Activated T-cell treated with anti-CD3 and anti-CD28 coated beads, Interleukin-2, amount 50 U/mL, for 24 hours (primary cell): ENCODE measurements at regions not wholly inside any gene's neighbourhood (a gene's known extent, or its start where the extent isn't known, plus 50 kb on each side); places are given as distances from the start of the nearest gene placed in this dataset.
"Not testable (repeated sequence)": the region's sequence is repeated elsewhere in the genome, so short reads cannot be mapped to it uniquely, and the experiment has no call there.

Source experiments
- DNase-seq: peaks from one replicate; pipeline ENCODE4 v3.0.0-alpha.2; 2020
- H3K27ac Mint-ChIP-seq: 2 replicates; pipeline ENCODE4 v1.8.0; 2020; ENCODE audit warnings: mild to moderate bottlenecking, mixed read lengths
- H3K27me3 Mint-ChIP-seq: 2 replicates; pipeline ENCODE4 v1.8.0; 2020; ENCODE audit warnings: mixed read lengths
- H3K36me3 Mint-ChIP-seq: 2 replicates; pipeline ENCODE4 v1.8.0; 2020; ENCODE audit warnings: low read depth, mixed read lengths
- H3K4me1 Mint-ChIP-seq: 2 replicates; pipeline ENCODE4 v1.8.0; 2020; ENCODE audit warnings: low read depth, mixed read lengths
- H3K4me3 Mint-ChIP-seq: 2 replicates; pipeline ENCODE4 v1.8.0; 2020; ENCODE audit warnings: mild to moderate bottlenecking, moderate library complexity, mixed read lengths
- H3K9me3 Mint-ChIP-seq: 2 replicates; pipeline ENCODE4 v1.8.0; 2020; ENCODE audit warnings: mixed read lengths

DNA sequence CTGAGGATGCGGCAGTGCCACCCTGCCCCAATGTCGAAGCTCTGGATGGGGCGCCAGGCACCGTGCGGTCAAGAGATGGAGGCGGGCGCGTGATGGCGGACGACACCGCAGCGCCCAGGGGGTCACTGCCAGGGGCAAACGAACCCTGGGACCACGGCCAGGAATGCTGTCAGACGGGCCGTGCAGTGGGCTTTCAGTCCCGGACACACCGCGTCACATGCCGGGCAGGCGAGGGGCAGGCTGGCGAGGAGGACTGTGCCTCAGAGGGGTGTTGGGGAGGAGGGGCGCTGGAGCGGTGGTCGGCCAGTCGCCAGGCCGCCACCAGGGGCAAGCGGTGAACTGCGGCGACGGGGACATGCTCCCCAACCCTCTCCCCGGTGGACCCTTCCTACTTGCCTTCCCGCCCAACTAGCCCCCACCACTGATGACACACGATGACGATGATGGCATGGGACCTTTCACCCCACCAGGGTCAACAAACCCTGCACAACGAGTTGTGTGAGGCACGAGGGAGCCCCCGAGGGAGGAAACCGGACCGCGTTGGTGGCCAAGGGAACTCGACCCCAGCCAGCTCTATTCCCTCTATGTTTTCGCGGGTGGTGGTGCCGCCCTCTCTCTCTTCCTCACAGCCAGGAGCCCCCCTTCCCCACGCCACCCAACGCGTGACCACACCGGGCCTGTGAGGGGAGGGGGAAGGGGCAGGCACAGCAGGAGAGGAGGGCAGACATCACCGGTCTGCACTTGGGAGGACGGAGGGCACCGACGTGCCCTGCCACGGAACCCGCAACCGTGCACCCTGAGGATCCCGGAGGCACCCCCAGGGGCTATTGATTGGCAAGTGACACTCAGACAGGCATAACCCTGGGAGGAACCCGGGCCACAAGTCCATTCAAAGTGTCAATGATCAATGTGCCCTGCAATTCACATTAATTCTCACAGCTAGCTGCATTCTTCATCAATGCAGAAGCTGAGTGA lies 1960.9 kb upstream of the DEFB115 start:
- Mint-ChIP-seq H3K4me1 (no peaks in the 10 kb centered on the region), H3K36me3 (peaks cover 18% of the 10 kb centered on the region), H3K4me3 (no peak overlapping the region), H3K9me3 (peaks cover 35% of the 10 kb centered on the region), H3K27ac (no peak overlapping the region), H3K27me3 (no peaks in the 10 kb centered on the region)
- DNase-seq: peak; percentile 18

DNA sequence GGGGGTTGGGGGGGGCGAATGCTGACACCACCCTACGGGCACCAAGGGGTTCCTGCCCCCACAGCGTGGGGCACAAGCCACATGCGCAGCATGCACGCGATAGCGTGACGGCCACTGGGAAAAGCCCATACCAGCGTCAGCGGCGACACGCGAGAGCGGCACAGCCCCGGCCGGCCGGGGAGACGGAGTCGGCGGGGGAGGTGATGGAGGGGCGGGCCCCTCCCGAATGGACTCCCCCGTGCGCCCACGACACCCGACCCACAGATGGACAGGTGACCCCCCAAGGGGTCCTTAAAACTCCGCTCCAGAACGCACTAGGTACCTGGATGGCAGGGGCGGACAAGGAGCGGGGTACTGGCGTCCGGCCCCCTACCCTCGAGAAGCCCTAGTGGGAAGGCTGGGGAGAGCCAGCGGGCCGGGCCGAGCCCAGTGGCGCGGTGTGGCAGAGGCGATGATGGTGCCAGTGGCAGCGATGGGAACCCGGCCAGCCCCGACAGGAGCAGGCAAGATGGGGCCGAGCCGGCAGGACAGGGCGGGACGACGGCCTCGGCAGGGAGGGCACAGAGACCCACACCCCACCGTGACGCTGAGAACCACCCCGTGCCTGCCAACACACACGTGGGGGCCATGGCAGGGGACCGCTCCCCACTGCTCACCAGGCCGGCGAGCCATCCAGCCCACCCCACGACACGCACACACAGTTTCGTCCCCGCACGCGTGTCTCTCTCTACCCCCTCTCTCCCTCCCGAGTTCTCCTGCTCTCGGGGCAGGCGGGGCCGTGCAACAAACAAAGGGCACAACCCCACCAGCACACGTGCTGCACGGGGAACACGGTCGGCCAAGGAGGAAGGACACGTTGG lies 1959.8 kb upstream of the DEFB115 start:
- Mint-ChIP-seq H3K9me3 (peaks cover 35% of the 10 kb centered on the region), H3K4me3 (no peak overlapping the region), H3K36me3 (peaks cover 18% of the 10 kb centered on the region), H3K4me1 (no peaks in the 10 kb centered on the region), H3K27me3 (no peaks in the 10 kb centered on the region), H3K27ac (no peak overlapping the region)
- DNase-seq: peak; percentile 11

DNA sequence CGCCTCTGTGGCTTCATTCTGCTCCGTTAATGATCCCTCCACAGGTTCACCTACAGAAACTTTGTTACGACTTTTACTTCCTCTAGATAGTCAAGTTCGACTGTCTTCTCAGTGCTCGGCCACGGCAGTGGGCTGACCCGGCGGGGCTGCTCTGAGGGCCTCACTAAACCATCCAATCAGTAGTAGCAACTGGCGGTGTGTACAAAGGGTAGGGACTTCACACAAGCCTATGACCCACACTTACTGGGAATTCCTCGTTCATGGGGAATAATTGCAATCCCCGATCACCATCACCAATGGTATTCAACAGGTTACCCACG lies 1959.2 kb upstream of the DEFB115 start:
- no peaks in the 10 kb centered on the region for H3K4me1 Mint-ChIP-seq
- no peak overlapping the region for H3K27ac Mint-ChIP-seq
- DNase-seq: no peak
- H3K4me3 Mint-ChIP-seq: no peak overlapping the region
- H3K27me3 Mint-ChIP-seq: no peaks in the 10 kb centered on the region
- peaks cover 39% of the 10 kb centered on the region for H3K9me3 Mint-ChIP-seq
- H3K36me3 Mint-ChIP-seq: peaks cover 20% of the 10 kb centered on the region

DNA sequence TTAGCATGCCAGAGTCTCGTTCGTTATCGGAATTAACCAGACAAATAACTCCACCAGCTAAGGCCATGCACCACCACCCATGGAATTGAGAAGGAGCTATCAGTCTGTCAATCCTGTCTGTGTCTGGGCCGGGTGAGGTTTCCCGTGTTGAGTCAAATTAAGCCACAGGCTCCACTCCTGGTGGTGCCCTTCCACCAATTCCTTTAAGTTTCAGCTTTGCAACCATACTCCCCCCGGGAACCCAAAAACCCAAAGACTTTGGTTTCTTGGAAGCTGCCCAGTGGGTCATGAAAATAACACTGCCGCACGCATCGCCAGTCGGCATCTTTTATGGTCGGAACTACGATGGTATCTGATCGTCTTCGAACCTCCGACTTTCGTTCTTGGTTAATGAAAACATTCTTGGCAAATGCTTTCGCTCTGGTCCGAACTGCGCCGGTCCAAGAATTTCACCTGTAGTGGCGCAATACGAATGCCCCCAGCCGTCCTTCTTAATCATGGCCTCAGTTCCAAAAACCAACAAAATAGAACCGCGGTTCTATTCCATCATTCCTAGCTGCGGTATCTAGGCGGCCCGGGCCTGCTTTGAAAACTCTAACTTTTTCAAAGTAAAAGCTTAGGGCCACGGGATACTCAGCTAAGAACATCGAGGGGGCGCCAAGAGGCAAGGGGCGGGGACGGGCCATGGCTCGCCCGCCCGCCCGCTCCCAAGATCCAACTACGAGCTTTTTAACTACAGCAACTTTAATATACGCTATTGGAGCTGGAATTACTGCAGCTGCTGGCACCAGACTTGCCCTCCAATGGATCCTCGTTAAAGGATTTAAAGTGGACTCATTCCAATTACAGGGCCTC lies 1958.5 kb upstream of the DEFB115 start:
- H3K4me1 Mint-ChIP-seq: no peaks in the 10 kb centered on the region
- H3K36me3 Mint-ChIP-seq: peaks cover 22% of the 10 kb centered on the region
- no peak for DNase-seq
- peaks cover 42% of the 10 kb centered on the region for H3K9me3 Mint-ChIP-seq
- no peak overlapping the region for H3K4me3 Mint-ChIP-seq
- no peak overlapping the region for H3K27ac Mint-ChIP-seq
- H3K27me3 Mint-ChIP-seq: no peaks in the 10 kb centered on the region

DNA sequence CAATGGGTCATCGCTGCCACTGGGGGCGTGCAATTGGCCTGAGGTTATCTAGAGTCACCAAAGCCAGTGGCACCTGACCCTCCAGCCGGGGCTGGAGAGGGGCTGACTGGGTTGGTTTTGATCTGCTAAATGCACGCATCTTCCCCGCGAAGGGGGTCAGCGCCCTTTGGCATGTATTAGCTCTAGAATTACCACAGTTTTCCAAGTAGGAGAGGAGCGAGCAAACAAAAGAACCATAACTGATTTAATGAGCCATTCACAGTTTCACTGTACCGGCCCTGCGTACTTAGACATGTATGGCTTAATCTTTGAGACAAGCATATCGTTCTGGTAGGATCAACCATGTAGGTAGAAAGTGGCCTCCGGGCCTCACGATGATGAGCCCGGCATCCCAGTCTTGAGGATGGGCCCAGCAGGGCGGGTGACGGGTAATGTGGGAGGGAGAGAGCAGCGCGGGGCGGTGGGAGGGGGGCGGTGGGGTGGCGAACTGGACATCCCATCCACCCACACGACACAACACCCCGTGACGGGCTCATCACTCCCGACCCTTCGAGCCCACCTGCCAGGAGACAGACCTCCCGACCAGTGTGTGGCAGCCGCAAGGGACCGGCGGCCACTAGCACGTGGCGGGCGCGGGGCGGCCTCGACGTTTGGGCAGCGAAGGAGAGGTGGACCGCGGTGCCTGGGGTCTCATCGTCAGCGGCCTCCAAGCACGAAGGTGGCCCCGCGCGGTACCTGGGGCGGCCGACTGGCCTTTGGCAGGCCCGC lies 1957.5 kb upstream of the DEFB115 start:
- no peak overlapping the region for H3K4me3 Mint-ChIP-seq
- H3K9me3 Mint-ChIP-seq: peaks cover 45% of the 10 kb centered on the region
- DNase-seq: peak; percentile 13
- no peak overlapping the region for H3K27ac Mint-ChIP-seq
- H3K4me1 Mint-ChIP-seq: no peaks in the 10 kb centered on the region
- H3K36me3 Mint-ChIP-seq: peaks cover 22% of the 10 kb centered on the region
- H3K27me3 Mint-ChIP-seq: no peaks in the 10 kb centered on the region

DNA sequence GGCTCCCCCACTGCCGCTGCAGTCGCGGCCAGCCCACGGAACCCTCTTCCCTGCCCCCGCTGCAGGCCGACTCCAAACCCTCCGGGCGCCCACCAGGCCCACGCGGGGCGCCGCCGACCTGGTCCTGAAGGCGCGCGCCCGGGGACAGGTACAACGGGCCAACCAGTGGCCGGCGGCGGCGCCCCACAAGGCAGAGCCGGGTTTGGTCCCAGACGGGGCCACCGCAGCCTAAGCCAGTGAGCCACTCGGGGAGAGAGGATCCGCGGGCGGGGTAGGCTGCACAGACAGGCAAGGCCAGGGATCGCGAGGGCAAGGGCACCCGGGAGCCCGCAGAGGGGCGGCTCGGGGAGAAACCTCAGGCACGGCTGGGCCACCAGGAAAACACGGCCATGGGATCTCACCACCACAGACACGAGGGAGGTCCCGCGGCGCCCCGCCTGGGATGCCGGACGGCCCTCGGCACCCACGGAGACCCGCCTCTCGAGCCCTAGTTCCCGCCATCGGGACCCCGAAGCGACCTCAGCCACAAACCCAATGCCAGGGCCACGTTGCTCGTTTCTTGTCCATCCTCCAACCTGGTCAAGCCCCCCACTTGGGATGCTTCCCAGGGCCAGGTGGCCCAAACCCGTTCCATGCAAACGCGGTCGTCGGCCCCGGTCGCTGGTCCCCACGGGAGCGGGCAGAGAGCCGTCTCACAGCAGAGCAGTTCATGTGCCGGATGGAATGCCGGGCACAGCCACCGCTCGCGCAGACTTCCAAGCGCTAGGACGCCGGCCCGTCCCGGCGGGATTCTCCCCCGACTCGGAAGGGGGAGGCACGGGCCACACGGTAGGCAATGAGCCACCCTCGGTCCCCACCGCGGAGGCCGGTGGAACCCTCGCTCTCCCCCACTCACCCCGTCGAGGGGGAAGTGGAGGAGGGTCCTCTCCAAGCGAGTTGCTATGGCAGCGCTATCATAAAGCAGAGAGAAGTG lies 1956.6 kb upstream of the DEFB115 start:
- no peak overlapping the region for H3K27ac Mint-ChIP-seq
- peaks cover 47% of the 10 kb centered on the region for H3K9me3 Mint-ChIP-seq
- no peaks in the 10 kb centered on the region for H3K4me1 Mint-ChIP-seq
- H3K36me3 Mint-ChIP-seq: peaks cover 22% of the 10 kb centered on the region
- DNase-seq: peak; percentile 19
- H3K4me3 Mint-ChIP-seq: no peak overlapping the region
- H3K27me3 Mint-ChIP-seq: no peaks in the 10 kb centered on the region

DNA sequence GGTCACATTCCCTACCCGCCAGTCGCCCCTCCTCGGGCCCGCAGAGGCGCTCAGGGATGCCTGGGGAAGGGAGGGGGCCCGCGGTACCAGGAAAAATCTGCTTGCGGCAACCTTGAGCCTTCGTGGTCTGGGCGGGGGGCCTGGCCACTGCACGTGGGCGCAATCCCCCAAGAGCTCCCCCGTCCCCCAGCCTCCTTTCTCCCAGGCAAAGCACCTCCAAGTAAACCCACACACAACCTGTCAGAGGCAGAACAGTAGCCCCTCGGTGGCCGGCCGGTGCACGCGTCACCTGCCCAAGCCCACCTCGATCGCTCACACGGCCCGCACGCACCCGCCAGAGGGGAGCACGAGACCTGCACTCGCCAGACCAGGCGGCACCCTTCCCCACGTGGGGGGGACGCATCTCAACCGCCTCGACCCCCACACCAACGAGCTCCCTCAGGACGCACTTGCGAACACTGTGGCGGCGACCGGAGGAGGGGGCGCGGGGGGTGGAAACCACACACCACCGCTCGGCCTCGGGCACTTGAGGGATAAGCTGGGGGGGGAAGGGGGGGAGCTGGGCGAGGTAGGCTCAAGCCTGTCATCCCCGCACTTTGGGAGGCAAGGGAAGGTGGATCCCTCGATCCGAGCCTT lies 1955.7 kb upstream of the DEFB115 start:
- DNase-seq: no peak
- H3K27ac Mint-ChIP-seq: no peak overlapping the region
- no peaks in the 10 kb centered on the region for H3K27me3 Mint-ChIP-seq
- H3K4me1 Mint-ChIP-seq: no peaks in the 10 kb centered on the region
- H3K9me3 Mint-ChIP-seq: peaks cover 52% of the 10 kb centered on the region
- H3K36me3 Mint-ChIP-seq: peaks cover 22% of the 10 kb centered on the region
- H3K4me3 Mint-ChIP-seq: no peak overlapping the region

DNA sequence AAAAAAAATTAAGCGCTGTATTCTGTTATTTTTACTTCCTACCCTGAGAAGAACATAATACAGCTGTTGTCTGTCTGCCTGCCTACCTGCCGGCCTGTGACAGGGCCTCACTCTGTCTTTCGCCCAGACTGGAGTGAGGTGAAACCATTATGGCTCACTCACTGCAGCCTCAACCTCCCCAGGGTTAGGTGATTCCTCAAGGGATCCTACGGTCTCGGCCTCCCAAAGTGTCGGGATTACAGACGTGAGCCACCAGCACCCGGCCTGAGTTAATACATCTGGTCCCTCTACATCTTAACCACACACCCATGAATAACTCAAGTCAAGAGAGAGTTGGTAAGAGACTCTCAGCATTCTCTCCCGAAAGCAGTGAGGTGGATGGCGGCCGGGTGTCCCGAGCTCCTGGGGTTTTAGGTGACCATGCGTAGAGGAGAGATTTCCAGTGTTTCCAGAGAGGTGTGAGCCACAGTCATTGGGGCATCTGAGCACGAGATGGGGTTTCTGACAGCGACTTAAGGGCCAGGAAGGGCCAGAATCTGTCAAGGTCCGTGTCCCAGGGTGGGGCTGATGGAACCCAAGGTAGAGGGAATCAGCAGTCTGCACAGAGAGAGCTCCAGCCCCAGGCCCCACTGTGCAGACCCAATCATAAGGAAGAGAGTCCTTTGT lies 1954.4 kb upstream of the DEFB115 start:
- peaks cover 16% of the 10 kb centered on the region for H3K36me3 Mint-ChIP-seq
- H3K4me3 Mint-ChIP-seq: no peak overlapping the region
- no peak for DNase-seq
- H3K9me3 Mint-ChIP-seq: peaks cover 51% of the 10 kb centered on the region
- no peaks in the 10 kb centered on the region for H3K4me1 Mint-ChIP-seq
- no peaks in the 10 kb centered on the region for H3K27me3 Mint-ChIP-seq
- no peak overlapping the region for H3K27ac Mint-ChIP-seq

DNA sequence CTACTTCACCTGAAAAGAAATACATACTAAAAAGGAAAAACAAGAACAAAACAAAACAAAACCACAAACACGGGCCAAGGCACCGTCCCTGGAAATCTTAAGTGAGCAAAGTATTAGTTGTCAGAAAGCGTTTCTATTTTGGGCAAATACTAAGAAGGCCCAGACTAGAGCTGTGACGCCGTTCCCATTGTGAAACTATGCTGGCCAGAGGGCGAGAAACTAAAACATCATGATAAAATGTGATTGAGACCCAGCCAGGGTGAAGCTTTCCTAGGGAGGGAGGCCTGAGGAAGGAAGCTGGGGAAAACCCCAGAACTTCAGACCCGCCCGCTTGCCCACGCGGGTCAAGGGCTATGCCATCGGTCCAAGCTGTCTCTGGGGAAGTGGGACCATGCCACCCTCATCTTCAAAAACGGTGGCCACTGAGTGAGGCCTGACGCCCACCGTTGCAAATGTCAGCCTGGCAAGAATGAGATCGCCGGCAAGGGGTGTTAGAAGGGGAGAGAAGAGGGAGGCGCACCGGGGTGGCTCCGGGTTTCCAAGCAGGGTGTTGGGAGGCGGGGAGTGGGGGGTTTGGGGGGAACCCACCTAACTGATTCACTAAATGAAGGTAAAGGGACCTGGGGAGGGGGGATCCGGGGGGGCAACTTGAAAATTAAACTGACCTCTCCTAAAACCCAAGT lies 1950.9 kb upstream of the DEFB115 start:
- Mint-ChIP-seq H3K4me1 (no peaks in the 10 kb centered on the region), H3K9me3 (peaks cover 43% of the 10 kb centered on the region), H3K4me3 (no peak overlapping the region), H3K27ac (peak overlapping the region; percentile 7), H3K27me3 (no peaks in the 10 kb centered on the region), H3K36me3 (peaks cover 4% of the 10 kb centered on the region)
- DNase-seq: peak; percentile 22

DNA sequence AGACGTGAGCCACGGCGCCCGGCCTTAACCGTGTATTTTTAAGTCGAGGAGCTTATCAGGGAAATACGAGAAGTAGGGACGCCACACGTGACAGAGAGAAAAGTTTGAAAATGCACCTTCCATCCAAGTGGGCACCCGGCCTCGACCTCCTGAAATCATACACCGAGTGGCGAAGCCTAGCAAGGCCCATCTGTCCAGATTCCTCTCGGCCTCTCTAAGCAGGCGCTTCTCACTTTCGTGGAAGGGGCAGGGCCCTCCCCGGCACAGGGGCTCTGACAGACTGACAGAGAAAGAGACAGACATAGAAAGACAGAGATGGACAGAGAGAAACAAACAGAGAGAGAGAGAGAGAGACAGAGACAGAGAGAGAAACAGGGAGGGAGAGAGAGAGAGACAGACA lies 1950.0 kb upstream of the DEFB115 start:
- not testable (repeated sequence) for DNase-seq, H3K4me3 Mint-ChIP-seq, H3K27me3 Mint-ChIP-seq, H3K36me3 Mint-ChIP-seq, H3K27ac Mint-ChIP-seq, H3K4me1 Mint-ChIP-seq
- peaks cover 46% of the 10 kb centered on the region for H3K9me3 Mint-ChIP-seq

DNA sequence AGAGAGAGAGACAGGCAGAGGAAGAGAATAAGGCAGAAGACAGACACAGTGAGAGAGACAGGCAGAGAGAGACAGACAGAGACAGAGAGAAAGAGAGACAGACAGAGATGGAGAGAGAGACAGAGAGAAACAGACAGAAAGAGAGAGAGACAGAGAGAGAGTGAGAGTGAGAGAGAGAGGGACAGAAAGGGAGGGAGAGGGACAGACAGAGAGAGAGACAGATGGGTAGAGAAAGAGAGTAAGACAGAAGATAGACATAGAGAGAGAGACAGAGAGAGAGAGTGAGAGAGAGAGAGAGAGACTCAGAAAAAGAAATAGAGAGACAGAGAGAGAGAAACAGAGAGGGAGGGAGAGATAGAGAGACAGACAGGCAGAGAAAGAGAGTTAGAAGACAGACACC lies 1948.5 kb upstream of the DEFB115 start:
- H3K27me3 Mint-ChIP-seq, DNase-seq, H3K4me1 Mint-ChIP-seq, H3K36me3 Mint-ChIP-seq, H3K4me3 Mint-ChIP-seq, H3K27ac Mint-ChIP-seq: not testable (repeated sequence)
- peaks cover 49% of the 10 kb centered on the region for H3K9me3 Mint-ChIP-seq

DNA sequence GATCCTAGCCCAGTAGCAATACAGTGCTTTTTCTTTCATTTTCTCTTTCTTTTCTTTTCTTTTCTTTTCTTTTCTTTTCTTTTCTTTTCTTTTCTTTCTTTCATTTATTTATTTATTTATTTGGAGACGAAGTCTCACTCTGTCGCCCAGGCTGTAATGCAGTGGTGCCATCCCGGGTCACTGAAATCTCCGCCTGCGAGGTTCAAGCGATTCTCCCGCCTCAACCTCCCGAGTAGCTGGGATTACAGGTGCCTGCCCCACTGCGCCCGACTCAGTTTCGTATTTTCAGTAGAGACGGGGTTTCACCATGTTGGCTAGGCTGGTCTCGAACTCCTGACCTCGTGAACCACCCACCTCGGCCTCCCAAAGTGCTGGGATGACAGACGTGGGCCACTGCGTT lies 1948.0 kb upstream of the DEFB115 start:
- not testable (repeated sequence) for H3K27ac Mint-ChIP-seq, H3K36me3 Mint-ChIP-seq

More for the DNA sequence above, 1948.0 kb upstream of the DEFB115 start:
- H3K9me3 Mint-ChIP-seq: peaks cover 52% of the 10 kb centered on the region
- not testable (repeated sequence) for H3K4me3 Mint-ChIP-seq, H3K27me3 Mint-ChIP-seq, H3K4me1 Mint-ChIP-seq, DNase-seq
